Common myeloid progenitor, CD34-positive (primary cell): ENCODE measurements at regions not wholly inside any gene's neighbourhood (a gene's known extent, or its start where the extent isn't known, plus 50 kb on each side); places are given as distances from the start of the nearest gene placed in this dataset.
A peak's percentile ranks its signal among the peaks of the same experiment; 100 is the strongest.

ENCODE experiments used
- CTCF ChIA-PET: fragments of 350-600 bp; sonication (Branson Sonifier 250); formaldehyde crosslinking; loops from one replicate; lab custom pipeline; 2021; ENCODE audit warnings: antibody characterized with exemption; lab: Charles Lee
- POLR2A ChIA-PET: fragments of 350-600 bp; sonication (Branson Sonifier 250); formaldehyde crosslinking; loops from one replicate; lab custom pipeline; 2021; ENCODE audit warnings: antibody characterized with exemption; lab: Charles Lee
- DNase-seq, 3 donors: peaks; one replicate each; pipeline versions ENCODE4 v3.0.0 to v3.0.0-alpha.2; 2013
- H3K27ac ChIP-seq, 2 experiments: 1 replicate in 1 of 2; 2 replicates in 1 of 2; pipeline ENCODE4 v1.7.0; 2013; ENCODE audit warnings: inconsistent platforms in 2 of 2, low read length in 2 of 2, mild to moderate bottlenecking in 2 of 2, low read depth in 1 of 2, moderate library complexity in 1 of 2; ENCODE audit not compliant: severe bottlenecking in 2 of 2, insufficient read depth in 1 of 2, poor library complexity in 1 of 2
- H3K27me3 ChIP-seq, 5 experiments: replicated peaks in 2 of 5; 1 replicate in 3 of 5; 2 replicates in 2 of 5; pipeline versions ENCODE4 v1.6.1 to v1.7.0; 2013; ENCODE audit warnings: low read length in 4 of 5, mild to moderate bottlenecking in 2 of 5, moderate library complexity in 2 of 5, inconsistent platforms in 1 of 5; ENCODE audit not compliant: insufficient read depth in 5 of 5, control insufficient read depth in 4 of 5
- H3K36me3 ChIP-seq, 4 experiments: 1 replicate in 2 of 4; 2 replicates in 2 of 4; pipeline versions ENCODE4 v1.6.1 to v1.7.0; 2013; ENCODE audit warnings: low read length in 3 of 4, control low read depth in 1 of 4, mild to moderate bottlenecking in 1 of 4; ENCODE audit not compliant: control insufficient read depth in 4 of 4, insufficient read depth in 4 of 4
- H3K4me1 ChIP-seq, 4 experiments: 1 replicate in 3 of 4; 2 replicates in 1 of 4; pipeline versions ENCODE4 v1.6.1 to v1.7.1; 2013; ENCODE audit warnings: low read length in 3 of 4, mild to moderate bottlenecking in 3 of 4, control low read depth in 1 of 4, inconsistent platforms in 1 of 4, moderate library complexity in 1 of 4; ENCODE audit not compliant: control insufficient read depth in 4 of 4, insufficient read depth in 4 of 4; ENCODE audit errors: control extremely low read depth in 1 of 4
- H3K4me3 ChIP-seq, 7 experiments: 1 replicate in 4 of 7; 2 replicates in 3 of 7; pipeline versions ENCODE4 v1.5.1 to v1.7.0; 2013; ENCODE audit warnings: mild to moderate bottlenecking in 7 of 7, low read length in 6 of 7, moderate library complexity in 6 of 7, inconsistent platforms in 2 of 7, low read depth in 2 of 7, control low read depth in 1 of 7; ENCODE audit not compliant: insufficient read depth in 4 of 7, control insufficient read depth in 1 of 7; ENCODE audit errors: extremely low read depth in 1 of 7
- H3K9me3 ChIP-seq, 5 experiments: 1 replicate in 4 of 5; 2 replicates in 1 of 5; pipeline versions ENCODE4 v1.6.1 to v1.7.1; 2013; ENCODE audit warnings: low read length in 4 of 5, mild to moderate bottlenecking in 2 of 5, inconsistent platforms in 1 of 5, low read depth in 1 of 5, moderate library complexity in 1 of 5; ENCODE audit not compliant: control insufficient read depth in 4 of 5, insufficient read depth in 2 of 5; ENCODE audit errors: control extremely low read depth in 1 of 5
- WGBS: methylation state at CpG from one replicate; pipeline ENCODE4 v1.1.5; 2013; ENCODE audit not compliant: insufficient coverage; 5-methylcytosine and 5-hydroxymethylcytosine counted together

- no peak for DNase-seq
- no peaks in the 10 kb centered on the region for H3K27me3 ChIP-seq
- WGBS, result no CpG with 5 or more reads among the region's 1 CpG
- H3K27ac ChIP-seq, result no peak overlapping the region
- peaks cover 0 to 1% (median under 1%) of the 10 kb centered on the region in 4 experiments for H3K4me1 ChIP-seq
- H3K9me3 ChIP-seq, result peaks cover 0 to 7% (median 0%) of the 10 kb centered on the region in 5 experiments
- CTCF ChIA-PET, result no interaction called here
- no peak overlapping the region for H3K4me3 ChIP-seq
- POLR2A ChIA-PET, result interaction anchor here (0.5 kb wide), 1 partner anchor 1388 kb away, joined by 3 read pairs; no protein-coding TSS in a partner anchor
- H3K36me3 ChIP-seq, result no peaks in the 10 kb centered on the region
These were observed 132.4 kb upstream of the ZNF516 start for GRCh38 chr18:76627444-76627843.

- H3K27me3 ChIP-seq, result no peaks in the 10 kb centered on the region
- H3K9me3 ChIP-seq, result peaks cover 0 to 7% (median 0%) of the 10 kb centered on the region in 5 experiments
- ChIA-PET CTCF (interaction anchor here (0.9 kb wide), 1 partner anchor 227 kb away, joined by 3 read pairs; no protein-coding TSS in a partner anchor), POLR2A (interaction anchor here (0.5 kb wide), 1 partner anchor 1387 kb away, joined by 3 read pairs; no protein-coding TSS in a partner anchor)
- no peak for DNase-seq
- H3K36me3 ChIP-seq, result no peaks in the 10 kb centered on the region
- H3K4me1 ChIP-seq, result peaks cover 0 to 6% (median 4%) of the 10 kb centered on the region in 4 experiments
- no peak overlapping the region for H3K4me3 ChIP-seq
- H3K27ac ChIP-seq, result no peak overlapping the region
These were observed 131.9 kb upstream of the ZNF516 start for GRCh38 chr18:76626991-76627390.

GRCh38 chr18:76622651-76623050 is 127.6 kb upstream of the ZNF516 start:
- Histone ChIP-seq H3K4me1 (peaks cover 0 to 35% (median 20%) of the 10 kb centered on the region in 4 experiments), H3K9me3 (peaks cover 0 to 4% (median 0%) of the 10 kb centered on the region in 5 experiments), H3K27ac (no peak overlapping the region), H3K27me3 (no peaks in the 10 kb centered on the region), H3K36me3 (no peaks in the 10 kb centered on the region), H3K4me3 (no peak overlapping the region)
- WGBS, result 95% methylated on average over 8 of the region's 8 CpGs
- ChIA-PET CTCF (interaction anchor here (1.4 to 3.9 kb wide), 4 partner anchors 35 to 224 kb away, joined by 3 to 24 read pairs (median 6); no protein-coding TSS in a partner anchor), POLR2A (no interaction called here)
- DNase-seq, result no peak

- Histone ChIP-seq H3K9me3 (no peaks in the 10 kb centered on the region), H3K27ac (no peak overlapping the region), H3K36me3 (no peaks in the 10 kb centered on the region), H3K4me3 (peak overlapping the region in 4 of 7 experiments; percentile 23 to 72 (median 45)), H3K4me1 (peaks cover 0 to 35% (median 20%) of the 10 kb centered on the region in 4 experiments), H3K27me3 (no peaks in the 10 kb centered on the region)
- 11% methylated on average over 6 of the region's 12 CpGs for WGBS
- ChIA-PET POLR2A (no interaction called here), CTCF (interaction anchor here (1.0 to 3.9 kb wide), 6 partner anchors 12 to 223 kb away, joined by 3 to 24 read pairs (median 8); no protein-coding TSS in a partner anchor)
- peak; percentile 17 to 61 (median 46) for DNase-seq
These were observed 126.9 kb upstream of the ZNF516 start for GRCh38 chr18:76621782-76622495.

- H3K9me3 ChIP-seq, result no peaks in the 10 kb centered on the region
- 60% methylated on average over 5 of the region's 9 CpGs for WGBS
- peak overlapping the region in 2 of 7 experiments; percentile 33 to 72 for H3K4me3 ChIP-seq
- peaks cover 0 to 35% (median 20%) of the 10 kb centered on the region in 4 experiments for H3K4me1 ChIP-seq
- no peak for DNase-seq
- ChIA-PET POLR2A (no interaction called here), CTCF (interaction anchor here (1.0 to 3.9 kb wide), 9 partner anchors 13 to 222 kb away, joined by 3 to 24 read pairs (median 4); no protein-coding TSS in a partner anchor)
- H3K27me3 ChIP-seq, result no peaks in the 10 kb centered on the region
- no peak overlapping the region for H3K27ac ChIP-seq
- H3K36me3 ChIP-seq, result no peaks in the 10 kb centered on the region
These were observed 126.2 kb upstream of the ZNF516 start for GRCh38 chr18:76621226-76621625.

- DNase-seq, result peak; percentile 68 to 83 (median 81)
- H3K36me3 ChIP-seq, result no peaks in the 10 kb centered on the region
- no peaks in the 10 kb centered on the region for H3K27me3 ChIP-seq
- H3K9me3 ChIP-seq, result no peaks in the 10 kb centered on the region
- no peak overlapping the region for H3K27ac ChIP-seq
- H3K4me1 ChIP-seq, result peaks cover 0 to 35% (median 20%) of the 10 kb centered on the region in 4 experiments
- POLR2A ChIA-PET, result no interaction called here
- 26% methylated on average over 26 of the region's 30 CpGs for WGBS
- CTCF ChIA-PET, result interaction anchor here (1.0 to 3.9 kb wide), 15 partner anchors 13 to 224 kb away, joined by 3 to 24 read pairs (median 4); no protein-coding TSS in a partner anchor
- peak overlapping the region in 5 of 7 experiments; percentile 29 to 72 (median 54) for H3K4me3 ChIP-seq
These were observed 125.5 kb upstream of the ZNF516 start for GRCh38 chr18:76620321-76621170.
